ENCODE measurements at regions not wholly inside any gene's neighbourhood (a gene's known extent, or its start where the extent isn't known, plus 50 kb on each side); places are given as distances from the start of the nearest gene placed in this dataset.

DNA sequence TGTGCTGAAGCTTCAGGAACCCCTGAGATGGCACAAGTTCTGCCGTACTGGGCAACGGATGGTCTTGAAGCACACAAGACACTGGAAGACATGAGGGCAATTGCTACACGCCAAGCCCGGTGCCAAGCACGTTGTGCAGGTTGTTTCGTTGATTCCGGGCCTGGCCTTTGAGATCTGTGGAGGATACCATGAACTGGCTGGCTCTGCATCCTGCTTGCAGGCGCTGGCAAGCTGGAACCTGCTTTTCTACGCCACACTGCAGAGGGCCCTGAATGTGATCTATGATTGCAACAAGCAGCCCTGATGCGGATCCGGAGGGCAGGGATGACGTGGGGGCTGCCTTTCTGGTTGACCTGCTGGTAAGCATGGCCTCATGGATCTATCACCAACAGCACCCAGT lies 262.5 kb upstream of the ATP10A start:
- TF ChIP-seq, protein P1, sequence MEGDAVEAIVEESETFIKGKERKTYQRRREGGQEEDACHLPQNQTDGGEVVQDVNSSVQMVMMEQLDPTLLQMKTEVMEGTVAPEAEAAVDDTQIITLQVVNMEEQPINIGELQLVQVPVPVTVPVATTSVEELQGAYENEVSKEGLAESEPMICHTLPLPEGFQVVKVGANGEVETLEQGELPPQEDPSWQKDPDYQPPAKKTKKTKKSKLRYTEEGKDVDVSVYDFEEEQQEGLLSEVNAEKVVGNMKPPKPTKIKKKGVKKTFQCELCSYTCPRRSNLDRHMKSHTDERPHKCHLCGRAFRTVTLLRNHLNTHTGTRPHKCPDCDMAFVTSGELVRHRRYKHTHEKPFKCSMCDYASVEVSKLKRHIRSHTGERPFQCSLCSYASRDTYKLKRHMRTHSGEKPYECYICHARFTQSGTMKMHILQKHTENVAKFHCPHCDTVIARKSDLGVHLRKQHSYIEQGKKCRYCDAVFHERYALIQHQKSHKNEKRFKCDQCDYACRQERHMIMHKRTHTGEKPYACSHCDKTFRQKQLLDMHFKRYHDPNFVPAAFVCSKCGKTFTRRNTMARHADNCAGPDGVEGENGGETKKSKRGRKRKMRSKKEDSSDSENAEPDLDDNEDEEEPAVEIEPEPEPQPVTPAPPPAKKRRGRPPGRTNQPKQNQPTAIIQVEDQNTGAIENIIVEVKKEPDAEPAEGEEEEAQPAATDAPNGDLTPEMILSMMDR (IDR thresholded peaks at IDR 0.05; ENCODE audit: poor library complexity, severe bottlenecking) = no peak
- TF ChIP-seq EP300 (conservative IDR thresholded peaks at IDR 0.05; ENCODE audit: poor library complexity, severe bottlenecking) (no peak), POLR2AphosphoS5 (IDR thresholded peaks at IDR 0.05) (no peak), EZH2 (IDR thresholded peaks at IDR 0.05; ENCODE audit: borderline replicate concordance, insufficient read depth, low read length, poor library complexity, severe bottlenecking) (no peak)

All from neural cell (in vitro differentiated cells).